VCaP (cell line): ENCODE measurements at regions not wholly inside any gene's neighbourhood (a gene's known extent, or its start where the extent isn't known, plus 50 kb on each side); places are given as distances from the start of the nearest gene placed in this dataset.

Experiments used
- H3K27ac ChIP-seq: fragments of 450-650 bp; 2 replicates; pipeline ENCODE4 v1.5.1; 2017
- TF ChIP-seq, protein P1 (sequence below): fragments of 450-650 bp; conservative IDR thresholded peaks from 2 replicates; pipeline ENCODE4 v1.5.1; 2017; ENCODE audit warnings: mild to moderate bottlenecking, moderate library complexity

GRCh38 chr7:156160811-156161210 lies 348.5 kb upstream of the SHH start:
- no peak overlapping the region for H3K27ac ChIP-seq
- TF ChIP-seq, protein P1, sequence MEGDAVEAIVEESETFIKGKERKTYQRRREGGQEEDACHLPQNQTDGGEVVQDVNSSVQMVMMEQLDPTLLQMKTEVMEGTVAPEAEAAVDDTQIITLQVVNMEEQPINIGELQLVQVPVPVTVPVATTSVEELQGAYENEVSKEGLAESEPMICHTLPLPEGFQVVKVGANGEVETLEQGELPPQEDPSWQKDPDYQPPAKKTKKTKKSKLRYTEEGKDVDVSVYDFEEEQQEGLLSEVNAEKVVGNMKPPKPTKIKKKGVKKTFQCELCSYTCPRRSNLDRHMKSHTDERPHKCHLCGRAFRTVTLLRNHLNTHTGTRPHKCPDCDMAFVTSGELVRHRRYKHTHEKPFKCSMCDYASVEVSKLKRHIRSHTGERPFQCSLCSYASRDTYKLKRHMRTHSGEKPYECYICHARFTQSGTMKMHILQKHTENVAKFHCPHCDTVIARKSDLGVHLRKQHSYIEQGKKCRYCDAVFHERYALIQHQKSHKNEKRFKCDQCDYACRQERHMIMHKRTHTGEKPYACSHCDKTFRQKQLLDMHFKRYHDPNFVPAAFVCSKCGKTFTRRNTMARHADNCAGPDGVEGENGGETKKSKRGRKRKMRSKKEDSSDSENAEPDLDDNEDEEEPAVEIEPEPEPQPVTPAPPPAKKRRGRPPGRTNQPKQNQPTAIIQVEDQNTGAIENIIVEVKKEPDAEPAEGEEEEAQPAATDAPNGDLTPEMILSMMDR, result no peak

GRCh38 chr7:156158693-156159092 lies 346.4 kb upstream of the SHH start:
- H3K27ac ChIP-seq, result no peak overlapping the region
- TF ChIP-seq, protein P1, result no peak

GRCh38 chr7:156158213-156158612 lies 345.9 kb upstream of the SHH start:
- H3K27ac ChIP-seq, result no peak overlapping the region
- TF ChIP-seq, protein P1, result no peak

GRCh38 chr7:156157409-156158012 lies 345.2 kb upstream of the SHH start:
- no peak overlapping the region for H3K27ac ChIP-seq
- TF ChIP-seq, protein P1, result no peak

GRCh38 chr7:156156734-156157408 lies 344.6 kb upstream of the SHH start:
- H3K27ac ChIP-seq, result no peak overlapping the region
- TF ChIP-seq, protein P1, result no peak

DNA sequence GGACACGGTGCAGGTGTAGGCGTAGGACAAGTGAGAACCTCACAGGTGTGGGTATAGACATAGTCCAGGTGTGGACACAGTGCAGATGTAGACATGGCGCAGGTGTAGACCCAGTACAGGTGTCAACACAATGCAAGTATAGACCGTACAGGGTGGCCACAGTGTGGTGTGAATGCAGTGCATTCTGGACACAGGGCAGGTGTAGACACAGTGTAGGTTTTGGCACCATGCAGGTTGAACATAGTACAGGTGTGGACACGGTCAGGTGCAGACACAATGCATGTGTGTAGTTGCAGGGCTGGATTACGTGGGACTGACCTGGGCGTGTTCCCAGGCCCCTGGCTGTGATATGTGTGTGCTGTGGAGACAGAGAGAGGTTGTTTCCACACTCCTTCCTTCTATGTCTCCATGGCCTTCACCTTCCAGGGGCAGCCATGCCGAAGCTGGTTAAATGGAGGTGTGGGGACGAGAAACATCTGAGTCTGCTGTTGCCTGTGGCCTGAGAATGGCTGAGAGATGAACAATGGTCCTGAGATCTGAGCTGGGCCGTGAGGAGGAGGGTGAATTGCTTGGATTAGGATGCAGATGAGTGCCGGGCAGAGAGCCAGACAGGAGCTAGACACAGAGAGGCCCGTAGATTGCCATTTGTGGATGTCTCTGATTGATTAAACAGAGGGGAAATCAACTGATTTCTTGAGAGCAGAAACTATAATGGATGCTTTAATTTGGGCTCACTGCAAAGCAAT lies 343.9 kb upstream of the SHH start:
- no peak overlapping the region for H3K27ac ChIP-seq
- TF ChIP-seq, protein P1, result no peak

- TF ChIP-seq, protein P1, result no peak
These were observed 341.3 kb upstream of the SHH start for GRCh38 chr7:156153590-156153989.

More at GRCh38 chr7:156153590-156153989, 341.3 kb upstream of the SHH start:
- H3K27ac ChIP-seq, result no peak overlapping the region
